Mesendoderm (in vitro differentiated cells): ENCODE measurements at regions not wholly inside any gene's neighbourhood (a gene's known extent, or its start where the extent isn't known, plus 50 kb on each side); places are given as distances from the start of the nearest gene placed in this dataset.

ENCODE experiments used
- DNase-seq: peaks from one replicate; pipeline ENCODE4 v3.0.0; 2013
- H2AK5ac ChIP-seq: 2 replicates; pipeline ENCODE4 v1.6.1; 2013; ENCODE audit warnings: low read length, inconsistent platforms
- H2BK120ac ChIP-seq: 2 replicates; pipeline ENCODE4 v1.6.1; 2013; ENCODE audit warnings: low read depth, mild to moderate bottlenecking, low read length, moderate library complexity, mixed read lengths
- H2BK15ac ChIP-seq: replicated peaks from 2 replicates; pipeline ENCODE4 v1.6.1; 2013; ENCODE audit warnings: low read depth, mild to moderate bottlenecking, moderate library complexity
- H2BK5ac ChIP-seq: 2 replicates; pipeline ENCODE4 v1.6.1; 2013; ENCODE audit warnings: low read length, inconsistent platforms
- H3K18ac ChIP-seq: 2 replicates; pipeline ENCODE4 v1.6.1; 2013; ENCODE audit warnings: mild to moderate bottlenecking, low read length, mixed read lengths
- H3K23ac ChIP-seq: one replicate; pipeline ENCODE4 v1.6.1; 2013; ENCODE audit warnings: low read length
- H3K27ac ChIP-seq: 2 replicates; pipeline ENCODE4 v1.5.1; 2013; ENCODE audit warnings: low read depth, mild to moderate bottlenecking, inconsistent platforms, low read length, moderate library complexity
- H3K27me3 ChIP-seq: 2 replicates; pipeline ENCODE4 v1.6.1; 2013; ENCODE audit warnings: low read length, control low read depth, mild to moderate bottlenecking, inconsistent platforms; ENCODE audit not compliant: insufficient read depth, poor library complexity
- H3K36me3 ChIP-seq: 2 replicates; pipeline ENCODE4 v1.6.1; 2013; ENCODE audit warnings: low read length, inconsistent platforms; ENCODE audit not compliant: control insufficient read depth, insufficient read depth
- H3K4ac ChIP-seq: one replicate; pipeline ENCODE4 v1.6.1; 2013; ENCODE audit warnings: low read depth, mild to moderate bottlenecking, low read length, moderate library complexity
- H3K4me1 ChIP-seq: 2 replicates; pipeline ENCODE4 v1.6.1; 2013; ENCODE audit warnings: low read depth, low read length, inconsistent platforms; ENCODE audit not compliant: control insufficient read depth
- H3K4me2 ChIP-seq: 2 replicates; pipeline ENCODE4 v1.6.1; 2013; ENCODE audit warnings: low read length
- H3K4me3 ChIP-seq: 2 replicates; pipeline ENCODE4 v1.5.1; 2013; ENCODE audit warnings: mild to moderate bottlenecking, low read length
- H3K56ac ChIP-seq: one replicate; pipeline ENCODE4 v1.6.1; 2013; ENCODE audit warnings: low read length
- H3K79me1 ChIP-seq: 2 replicates; pipeline ENCODE4 v1.6.1; 2013; ENCODE audit warnings: low read length, inconsistent platforms
- H3K79me2 ChIP-seq: 2 replicates; pipeline ENCODE4 v1.6.1; 2013; ENCODE audit warnings: mild to moderate bottlenecking, low read length; ENCODE audit not compliant: control insufficient read depth, insufficient read depth
- H3K9ac ChIP-seq: 2 replicates; pipeline ENCODE4 v1.6.1; 2013; ENCODE audit warnings: low read length, inconsistent platforms
- H4K5ac ChIP-seq: one replicate; pipeline ENCODE4 v1.6.1; 2013; ENCODE audit warnings: low read length
- H4K8ac ChIP-seq: one replicate; pipeline ENCODE4 v1.6.1; 2013; ENCODE audit warnings: low read depth, mild to moderate bottlenecking, control low read depth, low read length, moderate library complexity
- WGBS: extraction: QIAGEN DNeasy Blood & Tissue Kit; methylation state at CpG from one replicate; pipeline ENCODE4 v1.1.7; 2013; ENCODE audit warnings: low lambda C conversion rate, missing lambda C conversion rate; ENCODE audit not compliant: insufficient coverage; ENCODE audit errors: extremely low coverage; 5-methylcytosine and 5-hydroxymethylcytosine counted together

DNA sequence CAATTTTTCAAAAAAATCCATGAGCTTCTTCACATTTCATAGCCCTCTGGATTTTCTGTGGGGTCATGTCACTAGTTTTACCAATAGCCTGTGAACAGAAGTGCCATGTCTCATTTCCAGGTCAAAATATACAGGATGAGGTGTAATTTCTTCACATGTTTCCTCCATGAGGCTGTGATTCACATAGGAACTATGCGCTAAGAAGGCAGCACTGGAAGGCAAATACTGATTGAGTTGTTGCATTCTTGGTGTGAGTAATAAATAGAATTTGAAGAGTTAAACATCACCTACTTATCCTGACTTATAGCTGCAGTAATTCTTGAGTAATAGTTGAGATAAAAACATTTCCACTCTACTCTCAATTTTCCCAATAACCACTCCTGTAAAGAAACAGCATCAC, 442.3 kb downstream of the HAO1 start:
- H2BK5ac ChIP-seq: no peak overlapping the region
- no peak overlapping the region for H3K18ac ChIP-seq
- no peaks in the 10 kb centered on the region for H3K36me3 ChIP-seq
- DNase-seq: peak; percentile 12
- H4K5ac ChIP-seq: no peak overlapping the region
- no peak overlapping the region for H4K8ac ChIP-seq
- no peak overlapping the region for H3K4me2 ChIP-seq
- no peaks in the 10 kb centered on the region for H3K4me1 ChIP-seq
- H3K79me2 ChIP-seq: no peaks in the 10 kb centered on the region
- H3K27ac ChIP-seq: no peak overlapping the region
- no CpG with 5 or more reads among the region's 1 CpG for WGBS
- no peaks in the 10 kb centered on the region for H3K27me3 ChIP-seq
- no peak overlapping the region for H2AK5ac ChIP-seq
- H3K4me3 ChIP-seq: no peak overlapping the region
- H3K56ac ChIP-seq: no peak overlapping the region
- no peak overlapping the region for H2BK120ac ChIP-seq
- H3K4ac ChIP-seq: no peak overlapping the region
- H3K9ac ChIP-seq: no peak overlapping the region
- H2BK15ac ChIP-seq: no peak overlapping the region
- H3K23ac ChIP-seq: no peak overlapping the region
- H3K79me1 ChIP-seq: no peaks in the 10 kb centered on the region

DNA sequence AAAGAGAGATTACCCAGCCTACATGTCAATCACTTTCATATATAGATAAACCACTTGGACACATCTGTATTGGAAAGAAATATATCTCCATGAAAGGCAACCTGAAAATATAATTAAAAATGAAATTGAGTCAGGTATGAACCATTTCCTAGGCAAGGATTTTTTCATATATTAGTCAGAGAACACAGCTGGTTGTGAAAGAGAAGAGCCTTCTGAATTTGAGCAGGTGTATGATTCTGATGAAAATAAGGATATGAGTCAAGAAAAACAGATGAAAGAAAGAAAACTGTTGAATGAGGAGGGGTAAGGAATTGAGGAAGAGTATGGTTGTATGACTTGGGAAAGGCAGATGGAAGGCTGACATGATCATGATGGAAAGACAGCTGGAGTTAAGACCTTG, 441.1 kb downstream of the HAO1 start:
- Histone ChIP-seq H3K27ac (no peak overlapping the region), H2BK5ac (no peak overlapping the region), H3K79me2 (no peaks in the 10 kb centered on the region), H3K4ac (no peak overlapping the region), H2BK120ac (no peak overlapping the region), H3K56ac (no peak overlapping the region), H4K5ac (no peak overlapping the region), H4K8ac (no peak overlapping the region), H2BK15ac (no peak overlapping the region), H2AK5ac (no peak overlapping the region), H3K18ac (no peak overlapping the region), H3K4me2 (no peak overlapping the region), H3K9ac (no peak overlapping the region), H3K79me1 (no peaks in the 10 kb centered on the region), H3K27me3 (no peaks in the 10 kb centered on the region), H3K36me3 (no peaks in the 10 kb centered on the region), H3K4me1 (no peaks in the 10 kb centered on the region), H3K23ac (no peak overlapping the region), H3K4me3 (no peak overlapping the region)
- no peak for DNase-seq

DNA sequence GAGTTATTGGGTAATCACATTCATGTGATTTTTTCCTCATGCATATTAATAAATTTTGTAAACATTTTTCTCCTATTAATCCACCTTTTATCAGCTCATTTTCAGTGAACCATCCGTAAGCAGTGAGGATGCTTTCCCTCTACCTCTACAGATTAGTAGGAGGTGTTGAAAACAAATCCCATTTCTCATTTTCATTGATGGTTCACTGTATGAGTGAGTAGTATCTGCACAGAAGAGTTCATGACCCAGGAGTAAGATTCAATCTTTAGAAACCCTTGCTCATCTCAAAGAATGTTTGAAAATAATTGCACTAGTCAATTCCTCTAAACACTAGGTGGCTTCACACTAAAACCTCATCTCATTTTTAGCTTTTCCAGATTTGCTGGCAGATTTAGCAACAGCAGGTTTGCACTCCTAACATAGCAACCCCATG, 440.0 kb downstream of the HAO1 start:
- Histone ChIP-seq H3K4ac (no peak overlapping the region), H3K27ac (no peak overlapping the region), H3K4me3 (no peak overlapping the region), H3K9ac (no peak overlapping the region), H3K79me1 (no peaks in the 10 kb centered on the region), H4K5ac (no peak overlapping the region), H3K79me2 (no peaks in the 10 kb centered on the region), H3K56ac (no peak overlapping the region), H2AK5ac (no peak overlapping the region), H3K27me3 (no peaks in the 10 kb centered on the region), H2BK120ac (no peak overlapping the region), H3K23ac (no peak overlapping the region), H3K18ac (no peak overlapping the region), H3K4me1 (no peaks in the 10 kb centered on the region), H3K4me2 (no peak overlapping the region), H4K8ac (no peak overlapping the region), H2BK15ac (no peak overlapping the region), H3K36me3 (no peaks in the 10 kb centered on the region), H2BK5ac (no peak overlapping the region)
- WGBS: no CpG with 5 or more reads among the region's 1 CpG
- DNase-seq: no peak

DNA sequence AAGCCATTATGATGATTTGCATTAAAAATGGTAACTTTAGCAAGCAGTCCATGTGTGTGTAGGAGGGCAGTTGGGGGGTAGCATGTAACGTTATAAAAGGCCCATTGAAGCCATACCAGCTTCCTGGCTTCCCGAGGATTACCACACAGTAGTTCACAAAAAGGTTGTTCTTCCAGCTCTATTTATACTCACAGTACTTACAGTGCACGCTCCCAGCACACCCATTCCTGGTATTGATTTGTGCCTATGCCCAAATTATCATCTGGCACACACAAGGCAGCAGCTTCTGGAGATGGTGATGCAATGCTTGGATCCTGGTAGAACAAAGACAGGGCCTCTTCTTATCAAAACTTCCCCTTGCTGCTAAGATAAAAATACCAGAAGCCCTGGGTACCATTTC, 436.8 kb downstream of the HAO1 start:
- no peak overlapping the region for H2AK5ac ChIP-seq
- WGBS: no CpG with 5 or more reads among the region's 3 CpGs
- no peak overlapping the region for H3K23ac ChIP-seq
- H3K9ac ChIP-seq: no peak overlapping the region
- H3K27ac ChIP-seq: no peak overlapping the region
- H2BK5ac ChIP-seq: no peak overlapping the region
- H3K4ac ChIP-seq: no peak overlapping the region
- H2BK15ac ChIP-seq: no peak overlapping the region
- no peak overlapping the region for H3K4me2 ChIP-seq
- no peak overlapping the region for H2BK120ac ChIP-seq
- H4K8ac ChIP-seq: no peak overlapping the region
- no peak overlapping the region for H3K18ac ChIP-seq
- no peak overlapping the region for H3K4me3 ChIP-seq
- no peaks in the 10 kb centered on the region for H3K4me1 ChIP-seq
- H3K79me2 ChIP-seq: no peaks in the 10 kb centered on the region
- no peak overlapping the region for H4K5ac ChIP-seq
- no peaks in the 10 kb centered on the region for H3K27me3 ChIP-seq
- no peaks in the 10 kb centered on the region for H3K36me3 ChIP-seq
- no peak overlapping the region for H3K56ac ChIP-seq
- DNase-seq: peak; percentile 16
- no peaks in the 10 kb centered on the region for H3K79me1 ChIP-seq

DNA sequence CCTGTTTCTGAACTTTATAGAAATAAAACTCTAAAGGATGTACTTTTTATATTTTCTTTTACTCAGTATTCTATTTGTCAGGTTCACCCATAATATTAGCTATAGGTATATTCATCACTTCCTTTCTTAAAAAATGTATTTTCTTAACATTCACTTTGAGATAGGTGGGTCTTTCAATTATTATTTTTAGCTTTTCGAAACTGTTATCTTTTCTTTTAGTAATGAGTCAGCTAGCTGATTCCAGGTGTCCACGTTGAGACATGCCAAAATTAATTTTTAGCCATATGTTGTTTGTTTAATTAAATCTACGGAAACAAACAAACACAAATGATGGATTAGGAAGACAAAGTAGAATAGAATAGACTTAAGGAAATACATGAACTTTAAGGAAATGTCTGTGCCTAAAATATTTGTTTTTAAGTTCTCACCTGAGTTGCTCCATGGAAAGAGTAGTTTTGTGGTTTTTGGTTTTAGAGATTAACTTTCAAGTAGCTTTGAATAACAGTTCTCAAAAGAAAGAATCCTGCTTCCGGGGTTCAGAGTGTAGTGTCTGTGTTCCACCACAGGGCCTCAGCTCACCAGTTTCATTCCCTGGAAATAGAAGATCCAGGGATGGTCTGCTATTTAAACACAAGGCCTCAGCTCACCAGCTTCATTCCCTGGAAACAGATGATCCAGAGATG, 435.0 kb downstream of the HAO1 start:
- no peaks in the 10 kb centered on the region for H3K27me3 ChIP-seq
- no peak overlapping the region for H3K56ac ChIP-seq
- no peak overlapping the region for H3K4me2 ChIP-seq
- H4K5ac ChIP-seq: no peak overlapping the region
- H2BK5ac ChIP-seq: no peak overlapping the region
- no peak overlapping the region for H2BK120ac ChIP-seq
- H3K9ac ChIP-seq: no peak overlapping the region
- no peaks in the 10 kb centered on the region for H3K79me2 ChIP-seq
- no peak overlapping the region for H3K27ac ChIP-seq
- no peaks in the 10 kb centered on the region for H3K79me1 ChIP-seq
- no peak overlapping the region for H3K4ac ChIP-seq
- H4K8ac ChIP-seq: no peak overlapping the region
- H3K23ac ChIP-seq: no peak overlapping the region
- no peaks in the 10 kb centered on the region for H3K36me3 ChIP-seq
- no peak overlapping the region for H3K18ac ChIP-seq
- H2BK15ac ChIP-seq: no peak overlapping the region
- WGBS: no CpG with 5 or more reads among the region's 4 CpGs
- no peak overlapping the region for H2AK5ac ChIP-seq
- DNase-seq: peak; percentile 5
- no peaks in the 10 kb centered on the region for H3K4me1 ChIP-seq
- no peak overlapping the region for H3K4me3 ChIP-seq

DNA sequence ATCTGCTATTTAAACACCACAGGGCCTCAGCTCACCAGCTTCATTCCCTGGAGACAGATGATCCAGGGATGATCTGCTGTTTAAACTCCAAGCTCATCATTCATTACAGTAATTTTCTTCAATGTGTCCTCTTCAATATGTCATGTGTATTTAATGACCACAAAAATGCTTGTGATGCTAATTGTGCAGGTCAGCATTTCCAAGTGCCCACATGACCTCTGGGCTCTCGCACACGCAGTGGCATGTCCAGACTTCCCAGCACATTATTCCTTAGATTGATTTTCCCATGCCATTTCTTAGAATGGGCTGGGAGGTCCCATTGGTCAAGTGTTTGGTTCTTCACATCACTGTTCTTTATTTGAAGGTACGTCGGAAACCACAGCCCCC, 434.4 kb downstream of the HAO1 start:
- Histone ChIP-seq H3K27me3 (no peaks in the 10 kb centered on the region), H2AK5ac (no peak overlapping the region), H3K79me1 (no peaks in the 10 kb centered on the region), H3K27ac (no peak overlapping the region), H3K36me3 (no peaks in the 10 kb centered on the region), H4K5ac (no peak overlapping the region), H3K9ac (no peak overlapping the region), H3K79me2 (no peaks in the 10 kb centered on the region), H3K18ac (no peak overlapping the region), H3K23ac (no peak overlapping the region), H2BK5ac (no peak overlapping the region), H3K56ac (no peak overlapping the region), H3K4me2 (no peak overlapping the region), H3K4ac (no peak overlapping the region), H2BK15ac (no peak overlapping the region), H3K4me1 (no peaks in the 10 kb centered on the region), H4K8ac (no peak overlapping the region), H2BK120ac (no peak overlapping the region), H3K4me3 (no peak overlapping the region)
- DNase-seq: no peak
- no CpG with 5 or more reads among the region's 4 CpGs for WGBS
